ENCODE measurements at regions not wholly inside any gene's neighbourhood (a gene's known extent, or its start where the extent isn't known, plus 50 kb on each side); places are given as distances from the start of the nearest gene placed in this dataset.
"Not testable (repeated sequence)": the region's sequence is repeated elsewhere in the genome, so short reads cannot be mapped to it uniquely, and the experiment has no call there.

DNA sequence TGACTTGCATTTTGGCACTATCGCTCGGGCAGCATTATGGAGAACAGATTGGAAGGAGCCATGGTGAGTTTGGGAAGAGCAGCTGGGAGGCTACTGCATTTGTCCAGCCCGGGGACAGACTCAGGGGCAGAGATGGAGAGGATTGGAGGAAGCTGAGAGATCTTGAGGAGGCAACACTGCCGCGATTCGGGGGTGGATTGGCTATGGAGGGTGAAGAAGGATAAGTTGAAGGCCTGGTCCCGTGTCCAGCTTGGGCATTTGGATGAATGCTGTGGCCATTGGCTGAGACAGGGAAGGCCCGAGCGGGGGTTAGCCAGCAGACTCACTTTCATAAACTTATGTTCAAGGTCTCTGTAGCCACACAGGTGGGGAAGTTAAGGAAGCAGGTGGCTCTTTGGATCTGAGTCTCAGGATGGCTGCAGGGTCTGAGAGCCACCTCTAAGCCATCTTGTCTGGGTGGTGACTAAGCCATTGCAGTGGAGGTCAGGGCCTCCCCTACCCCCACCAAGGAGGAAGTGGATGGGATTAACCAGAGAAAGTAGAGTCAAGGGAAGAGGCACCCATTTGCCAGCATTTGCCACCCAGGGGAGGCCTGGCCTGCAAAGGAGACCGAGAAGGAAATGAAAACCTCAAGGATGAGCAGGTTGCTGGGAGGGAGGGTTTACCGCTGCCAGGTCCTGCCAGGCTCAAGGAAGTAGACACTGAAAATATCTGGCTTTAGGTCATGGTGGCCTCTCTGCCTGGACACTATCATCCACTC, 144.0 kb upstream of the TLE3 start:
- no peak for DNase-seq

DNA sequence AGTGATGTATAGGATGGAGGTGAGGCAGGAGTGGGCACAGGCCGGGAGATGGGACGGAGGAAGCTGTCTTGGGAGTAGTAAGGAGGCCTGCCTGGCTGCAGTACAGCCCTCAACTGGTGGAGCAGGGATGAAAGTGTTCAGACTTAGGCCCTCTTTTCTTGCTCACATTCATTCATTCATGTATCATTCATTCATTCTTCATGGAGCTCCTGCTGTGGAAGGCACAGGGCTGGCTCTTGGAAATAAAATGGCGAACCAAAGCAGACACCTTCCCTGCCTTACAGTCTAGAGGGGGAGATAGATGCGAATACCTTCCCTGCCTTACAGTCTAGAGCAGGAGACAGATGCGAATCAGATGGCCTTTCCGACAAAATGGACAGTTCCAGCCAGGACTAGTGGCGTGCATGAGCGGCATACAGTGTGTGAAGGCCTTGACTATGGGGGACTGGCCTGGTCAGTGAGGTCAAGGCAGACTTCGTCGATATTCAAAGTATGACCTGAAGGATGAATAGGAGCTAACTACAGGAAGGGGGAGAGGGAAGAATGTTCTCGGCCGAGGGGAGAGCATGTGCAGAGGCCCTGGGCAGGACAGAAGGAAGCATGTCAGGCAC, 143.2 kb upstream of the TLE3 start:
- DNase-seq, result no peak

GRCh38 chr15:70240082-70240481, 142.4 kb upstream of the TLE3 start:
- DNase-seq, result no peak

GRCh38 chr15:70238917-70239316, 141.2 kb upstream of the TLE3 start:
- DNase-seq, result no peak

GRCh38 chr15:70237626-70238025, 139.9 kb upstream of the TLE3 start:
- no peak for DNase-seq

GRCh38 chr15:70236341-70237086, 138.8 kb upstream of the TLE3 start:
- no peak for DNase-seq

DNA sequence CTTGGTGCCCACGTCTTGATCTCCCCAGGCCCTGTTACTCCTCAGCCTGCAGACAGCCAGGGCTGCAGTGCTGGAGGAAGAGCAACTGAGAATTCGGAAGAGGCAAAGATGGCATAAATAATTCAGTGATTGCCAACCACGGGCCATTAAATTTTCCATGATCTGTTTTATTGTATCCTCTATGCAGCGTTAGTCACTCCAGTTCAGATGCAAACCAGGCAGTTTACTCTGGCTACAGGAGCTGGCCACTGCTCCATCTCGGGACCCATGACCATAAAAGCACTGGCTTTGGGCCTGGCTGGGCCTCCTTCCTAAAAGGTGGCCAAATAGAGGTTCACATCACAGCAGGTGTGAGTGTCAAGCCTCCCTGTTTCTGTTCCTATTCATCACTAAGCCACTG, 137.6 kb upstream of the TLE3 start:
- no peak for DNase-seq

GRCh38 chr15:70234256-70234905, 136.7 kb upstream of the TLE3 start:
- DNase-seq, result no peak

GRCh38 chr15:70231484-70231883, 133.8 kb upstream of the TLE3 start:
- DNase-seq, result no peak

DNA sequence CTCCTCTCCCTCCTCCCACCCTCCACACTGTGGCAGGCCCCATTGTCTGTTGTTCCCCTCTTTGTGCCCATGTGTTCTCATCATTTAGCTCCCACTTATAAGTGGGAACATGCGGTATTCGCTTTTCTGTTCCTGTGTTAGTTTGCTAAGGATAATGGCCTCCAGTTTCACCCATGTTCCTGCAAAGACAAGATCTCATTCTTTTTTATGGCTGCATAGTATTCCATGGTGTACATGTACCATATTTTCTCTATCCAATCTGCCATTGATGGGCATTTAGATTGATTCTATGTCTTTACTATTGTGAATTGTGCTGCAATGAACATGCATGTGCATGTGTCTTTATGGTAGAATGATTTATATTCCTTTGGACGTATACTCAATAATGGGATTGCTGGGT, 130.2 kb upstream of the TLE3 start:
- not testable (repeated sequence) for DNase-seq

GRCh38 chr15:70227147-70227546, 129.4 kb upstream of the TLE3 start:
- DNase-seq, result no peak

DNA sequence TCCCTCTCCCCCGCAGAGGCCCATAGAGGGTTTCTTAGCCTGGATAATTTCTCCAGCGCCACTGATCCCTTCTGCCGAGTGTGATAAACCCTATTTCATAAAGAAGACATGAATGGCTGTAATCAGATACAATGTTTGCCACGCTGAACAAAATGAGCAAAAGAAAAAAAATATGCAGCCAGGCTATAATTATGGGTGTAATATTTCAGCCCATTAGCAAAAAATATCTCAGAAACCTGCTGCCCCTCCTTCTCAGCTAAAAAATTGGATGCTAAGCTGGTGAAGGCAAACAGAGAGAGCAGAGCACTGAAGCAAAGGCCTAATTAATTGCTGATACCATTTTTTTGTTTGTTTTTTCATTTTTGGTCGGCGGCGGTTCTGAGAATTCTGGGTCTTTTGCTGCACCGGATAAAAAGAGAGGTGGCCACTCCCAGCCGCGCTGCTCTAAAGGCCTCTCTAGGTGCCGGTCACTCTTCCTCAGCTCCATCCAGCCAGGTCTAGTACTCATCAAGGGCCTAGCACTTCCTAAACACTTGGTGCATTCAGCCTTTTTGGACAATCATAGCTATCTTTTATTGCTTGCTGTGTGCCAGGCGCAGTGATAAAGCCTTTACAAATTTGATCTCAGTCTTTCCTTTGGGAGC, 128.7 kb upstream of the TLE3 start:
- no peak for DNase-seq

- no peak for DNase-seq
These were observed 127.7 kb upstream of the TLE3 start for GRCh38 chr15:70225416-70225815.

- DNase-seq, result no peak
These were observed 124.9 kb upstream of the TLE3 start for GRCh38 chr15:70222606-70223005.

- DNase-seq, result no peak
These were observed 122.9 kb upstream of the TLE3 start for GRCh38 chr15:70220490-70221096.

DNA sequence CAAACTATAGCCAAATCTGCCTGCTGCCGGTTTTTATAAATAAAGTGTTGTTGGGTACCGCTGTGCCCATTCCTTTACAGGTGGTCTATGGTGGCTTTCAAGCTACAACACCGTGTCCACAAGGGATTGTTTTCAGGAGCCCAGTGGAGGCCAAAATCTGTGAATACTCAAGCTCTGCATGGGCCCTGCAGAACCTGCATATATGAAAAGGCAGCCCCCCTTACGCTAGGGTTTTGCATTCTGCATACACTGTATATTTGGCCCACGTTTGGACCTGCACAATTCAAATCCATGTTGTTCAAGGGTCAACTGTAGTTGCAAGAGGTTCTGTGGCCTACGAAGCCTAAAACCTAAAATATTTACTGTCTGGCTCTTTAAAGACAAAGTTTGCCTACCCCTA, 122.2 kb upstream of the TLE3 start:
- DNase-seq, result no peak

- DNase-seq, result no peak
These were observed 121.7 kb upstream of the TLE3 start for GRCh38 chr15:70219256-70219895.

- DNase-seq, result no peak
These were observed 119.8 kb upstream of the TLE3 start for GRCh38 chr15:70217226-70218160.

DNA sequence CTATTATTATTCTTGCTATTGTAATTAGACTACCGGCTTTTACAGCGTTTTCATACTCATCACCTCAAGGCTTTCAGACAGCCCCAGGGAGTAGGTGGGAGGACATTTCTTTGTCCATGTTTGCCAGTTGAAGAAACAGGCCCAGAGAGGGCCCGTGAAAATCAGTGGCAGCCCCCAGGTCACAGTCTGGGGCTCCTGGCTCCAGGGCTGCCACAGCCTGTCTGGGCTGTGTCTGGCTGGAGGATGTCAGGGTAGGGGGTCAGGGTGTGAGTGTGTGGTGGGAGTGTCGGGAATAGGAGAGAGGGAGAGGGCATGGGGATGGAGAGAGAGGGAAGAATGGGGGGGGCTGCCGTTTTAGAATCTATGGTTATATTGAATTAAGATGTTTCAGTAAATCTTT, 118.2 kb upstream of the TLE3 start:
- DNase-seq, result no peak

DNA sequence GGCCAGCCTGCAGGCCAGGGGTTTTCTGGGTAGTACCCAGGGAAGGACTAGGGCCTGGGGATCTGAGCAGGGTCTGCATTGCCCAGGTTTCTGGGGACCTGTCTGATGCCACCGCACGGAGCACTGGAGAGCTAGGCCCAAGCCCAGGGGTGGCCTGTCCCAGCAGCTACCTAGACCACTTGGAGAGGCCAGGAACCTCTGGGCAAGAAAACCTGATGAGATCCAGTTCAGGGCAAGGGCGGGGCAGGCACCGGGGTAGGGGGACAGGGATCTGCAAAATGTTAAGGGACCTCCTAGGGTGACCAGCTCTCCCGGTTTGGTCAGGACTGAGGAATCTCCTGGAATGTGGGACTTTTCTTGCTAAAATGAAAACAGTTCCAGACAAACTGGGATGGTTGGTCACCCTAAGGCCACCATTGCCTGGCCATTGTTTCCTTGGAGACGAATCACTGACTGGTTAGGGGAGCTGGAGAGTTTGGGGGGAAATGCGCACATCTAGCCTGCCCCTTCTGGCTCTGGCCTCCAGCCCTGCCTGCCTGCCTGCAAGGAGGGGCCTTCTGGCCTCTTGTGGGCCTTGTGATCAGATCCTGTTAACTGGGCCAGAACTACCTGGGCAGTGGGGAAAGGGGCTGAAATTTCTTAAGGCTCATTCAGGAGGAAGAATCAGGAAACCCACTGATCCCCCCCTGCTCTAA, 117.4 kb upstream of the TLE3 start:
- no peak for DNase-seq

Measured in T-helper 9 cell (primary cell).